ENCODE measurements at regions not wholly inside any gene's neighbourhood (a gene's known extent, or its start where the extent isn't known, plus 50 kb on each side); places are given as distances from the start of the nearest gene placed in this dataset.
A peak's percentile ranks its signal among the peaks of the same experiment; 100 is the strongest.
"Not testable (repeated sequence)": the region's sequence is repeated elsewhere in the genome, so short reads cannot be mapped to it uniquely, and the experiment has no call there.

DNA sequence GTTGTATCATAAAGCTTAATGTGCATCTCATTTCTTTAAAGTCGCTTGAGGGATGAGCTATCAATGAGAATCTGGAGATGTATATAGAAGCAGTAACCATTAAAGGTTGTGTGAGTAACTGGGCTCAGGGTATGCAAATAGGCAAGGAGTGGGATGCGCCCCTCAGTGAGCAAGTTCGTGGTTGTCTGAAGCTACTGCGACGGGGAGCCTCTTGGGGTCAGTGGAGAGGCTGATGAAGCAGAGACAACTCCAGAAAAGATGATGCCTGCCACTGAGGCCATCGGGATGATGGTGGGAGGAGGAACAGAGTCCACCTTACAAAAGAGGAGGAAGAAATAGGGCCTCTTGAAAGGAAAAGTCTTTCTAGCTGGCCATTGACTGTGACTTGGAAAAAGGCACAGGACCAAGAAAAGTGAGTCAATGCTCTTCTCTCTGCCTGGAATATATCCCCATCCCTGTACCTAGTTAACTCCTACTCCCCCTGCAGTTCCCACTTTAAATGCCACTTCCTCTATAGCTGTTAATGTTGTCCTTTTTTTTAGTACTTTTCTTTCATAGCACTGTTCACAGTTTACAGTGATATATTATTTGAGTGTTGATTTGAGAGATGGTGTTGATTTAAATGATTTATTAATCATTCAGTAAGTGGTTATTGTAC, 51.4 kb upstream of the LSM6 start:
- DNase-seq (ENCODE audit: low read depth) = peak; percentile 36

DNA sequence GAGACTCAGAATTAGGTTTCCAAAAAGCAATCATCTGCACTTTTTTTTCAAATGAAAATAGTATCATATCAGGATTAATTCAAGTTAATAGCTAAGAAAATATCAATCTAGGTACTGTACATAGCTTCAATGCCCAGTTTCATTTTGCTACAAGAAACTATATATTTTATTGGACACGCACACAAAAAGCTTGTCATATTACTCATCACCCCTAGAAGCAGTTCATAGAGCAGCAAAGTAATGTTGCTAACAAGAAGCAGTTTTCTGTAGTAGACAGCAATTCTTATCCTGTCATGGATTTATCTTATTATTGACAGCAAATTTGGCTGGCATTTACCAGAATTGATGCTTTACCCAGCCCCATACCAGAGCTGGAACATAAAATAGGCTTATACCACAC, 52.3 kb upstream of the LSM6 start:
- peak; percentile 41 for DNase-seq (ENCODE audit: low read depth)

DNA sequence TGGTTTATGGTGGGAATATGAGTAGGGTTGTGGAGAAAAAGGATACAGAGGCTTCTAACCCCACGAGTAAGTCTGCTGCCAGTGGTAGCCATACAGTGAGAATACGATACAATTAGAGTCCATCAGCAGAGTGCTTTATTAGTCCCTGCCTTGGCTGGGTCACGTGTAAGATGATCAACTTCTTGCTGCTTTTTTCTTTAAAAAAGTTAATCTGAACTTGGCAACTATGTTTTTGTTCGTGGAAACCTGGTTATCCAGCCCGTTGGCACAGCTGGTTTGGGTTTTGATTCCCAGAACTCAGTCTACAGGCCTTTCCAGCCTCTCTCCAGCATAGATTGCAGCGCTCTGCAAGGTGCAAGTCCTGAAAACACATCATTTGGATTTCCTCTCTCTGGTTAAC, 53.1 kb upstream of the LSM6 start:
- DNase-seq (ENCODE audit: low read depth) = no peak

DNA sequence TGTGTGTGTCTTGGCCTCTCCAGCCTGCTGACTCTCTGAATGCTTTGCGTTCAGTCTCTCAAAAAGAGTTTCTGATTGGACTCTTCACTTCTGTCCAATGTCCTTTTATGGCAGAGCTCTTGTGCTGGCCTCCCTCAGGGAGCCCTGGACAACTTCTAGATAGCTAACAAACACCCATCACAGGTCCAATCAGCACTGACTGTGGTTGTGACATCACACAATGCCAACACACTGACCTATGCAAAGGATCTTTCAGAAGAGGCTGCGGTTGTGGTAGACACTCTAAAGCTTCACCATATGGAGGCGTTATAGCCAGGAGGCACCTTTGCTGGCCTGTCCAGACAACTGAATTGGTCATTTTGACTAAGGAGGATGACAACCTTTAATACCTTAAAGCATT, 53.8 kb upstream of the LSM6 start:
- no peak for DNase-seq (ENCODE audit: low read depth)

DNA sequence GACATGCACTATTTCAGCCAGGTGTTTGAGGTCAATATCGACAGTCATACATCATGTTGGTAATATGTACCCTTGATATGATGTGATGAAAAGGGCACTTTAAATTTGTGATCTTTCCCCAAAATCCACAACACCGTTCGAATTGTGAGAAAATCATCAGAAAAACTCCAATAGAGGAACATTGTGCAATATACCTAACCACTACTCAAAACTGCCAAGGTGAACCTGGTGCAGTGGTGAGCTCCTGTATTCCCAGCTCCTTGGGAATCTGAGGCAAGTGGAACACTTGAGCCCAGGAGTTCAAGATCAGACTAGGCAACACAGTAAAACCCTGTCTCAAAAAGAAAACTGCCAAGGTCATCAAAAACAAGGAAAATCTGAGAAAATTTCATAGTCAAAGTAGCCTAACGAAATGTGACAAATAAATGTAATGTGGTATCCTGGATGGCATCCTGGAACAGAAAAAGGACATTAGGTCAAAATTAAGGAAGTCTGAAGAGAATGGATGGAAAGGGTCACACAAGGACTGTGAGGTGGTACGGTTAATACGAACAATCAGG, 55.6 kb upstream of the LSM6 start:
- DNase-seq (ENCODE audit: low read depth) = no peak

DNA sequence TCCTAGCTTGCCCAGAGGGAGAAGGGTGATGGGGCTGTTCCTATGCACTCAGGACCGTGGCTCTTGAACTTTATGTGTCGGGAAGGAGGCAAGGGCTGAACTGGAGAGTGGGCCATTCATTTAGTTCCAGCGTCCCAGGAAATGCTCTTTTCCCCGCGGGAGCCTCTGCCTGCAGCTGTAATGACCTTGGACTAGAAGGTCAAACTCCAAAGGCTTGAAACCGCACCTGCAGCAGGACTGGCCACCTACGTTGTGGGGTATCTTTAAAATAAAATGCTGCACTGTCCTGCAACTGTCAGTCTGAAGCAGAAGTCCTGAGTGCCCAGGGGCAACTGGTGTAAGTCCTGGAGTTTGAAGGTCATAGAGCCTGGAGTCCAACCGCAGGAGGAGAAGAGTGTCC, 61.5 kb upstream of the LSM6 start:
- DNase-seq (ENCODE audit: low read depth) = no peak

DNA sequence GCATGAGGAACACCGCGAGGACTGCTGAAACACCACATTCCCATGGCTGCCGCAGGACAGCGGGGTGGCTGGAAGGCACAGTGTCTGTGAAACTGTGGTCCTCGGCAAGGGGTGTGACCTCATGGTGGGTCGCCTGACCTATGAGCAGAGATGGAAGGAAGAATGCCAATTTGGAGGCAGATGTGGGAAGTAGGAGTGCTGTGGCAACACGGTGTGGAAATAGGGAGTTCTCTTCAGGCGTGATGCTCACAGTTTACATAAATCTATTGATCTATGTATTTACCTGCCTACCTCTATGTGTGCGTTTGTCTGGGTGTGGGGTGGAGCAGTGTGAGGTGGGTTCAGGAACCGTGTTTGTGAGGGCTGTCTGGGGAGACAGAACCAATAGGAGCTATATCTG, 62.3 kb upstream of the LSM6 start:
- no peak for DNase-seq (ENCODE audit: low read depth)

DNA sequence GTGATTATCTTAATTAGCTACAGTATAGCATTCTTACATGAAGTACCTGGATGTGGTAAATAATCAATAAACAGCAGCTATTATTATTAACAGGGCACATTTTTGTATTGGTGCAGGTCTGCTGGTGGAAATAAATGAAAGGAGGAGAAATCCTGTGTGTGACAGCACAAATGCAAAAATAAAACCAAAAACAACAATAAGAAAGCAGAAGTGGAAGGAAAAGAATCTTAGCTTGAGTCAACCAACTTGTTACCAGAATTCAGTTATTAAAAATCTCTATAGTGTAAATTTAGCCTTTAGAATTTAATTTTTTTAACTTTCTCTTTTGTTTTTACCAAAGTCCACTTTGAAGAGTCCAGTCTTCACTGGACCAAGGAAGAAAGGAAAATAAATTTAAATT, 63.1 kb upstream of the LSM6 start:
- no peak for DNase-seq (ENCODE audit: low read depth)

DNA sequence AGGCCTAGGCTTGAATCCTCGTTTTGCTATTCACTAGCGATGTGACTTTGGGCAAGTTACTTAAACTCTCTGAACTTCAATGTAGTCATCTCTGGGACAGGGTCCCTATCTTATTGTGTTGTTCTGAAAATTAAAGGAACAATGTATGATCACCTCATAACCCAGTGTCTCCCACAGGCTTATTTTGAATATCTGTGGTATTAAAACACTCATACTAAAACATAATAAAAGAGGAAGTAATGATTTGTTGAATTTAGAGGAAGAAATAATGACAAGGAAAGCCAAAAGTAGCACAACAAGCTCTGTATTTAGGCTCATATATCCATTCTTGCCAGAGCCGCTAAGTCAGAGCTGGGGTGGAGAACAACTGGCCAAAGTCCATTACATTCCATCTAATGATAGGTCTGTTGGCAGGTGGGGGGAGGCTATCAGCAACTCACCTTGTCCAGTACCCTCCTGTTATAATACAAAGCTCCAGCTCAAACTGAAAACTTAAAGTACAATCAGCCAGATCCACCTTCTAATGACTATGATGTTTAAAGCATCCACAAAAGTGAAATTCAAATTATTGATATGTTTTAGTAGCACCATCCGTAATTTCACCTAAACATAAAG, 64.5 kb upstream of the LSM6 start:
- DNase-seq (ENCODE audit: low read depth) = no peak

DNA sequence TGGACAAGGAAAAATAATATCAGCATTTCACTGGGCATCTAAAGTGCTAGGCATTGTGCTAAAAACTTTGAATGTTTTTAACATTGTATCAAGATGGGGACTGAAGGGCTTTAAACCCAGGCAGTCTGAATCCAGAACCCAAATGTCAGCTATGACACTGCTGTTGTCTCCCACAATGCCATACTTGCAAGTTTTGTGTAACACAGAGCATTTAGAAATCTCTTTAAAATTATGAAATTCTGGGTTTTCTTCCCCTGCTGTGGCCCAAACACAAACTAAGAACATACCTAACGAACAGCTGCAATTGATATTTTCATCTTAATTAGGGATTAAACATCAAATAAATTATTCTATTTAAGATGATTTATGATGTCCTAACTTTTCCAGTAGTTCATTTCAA, 66.8 kb upstream of the LSM6 start:
- no peak for DNase-seq (ENCODE audit: low read depth)

DNA sequence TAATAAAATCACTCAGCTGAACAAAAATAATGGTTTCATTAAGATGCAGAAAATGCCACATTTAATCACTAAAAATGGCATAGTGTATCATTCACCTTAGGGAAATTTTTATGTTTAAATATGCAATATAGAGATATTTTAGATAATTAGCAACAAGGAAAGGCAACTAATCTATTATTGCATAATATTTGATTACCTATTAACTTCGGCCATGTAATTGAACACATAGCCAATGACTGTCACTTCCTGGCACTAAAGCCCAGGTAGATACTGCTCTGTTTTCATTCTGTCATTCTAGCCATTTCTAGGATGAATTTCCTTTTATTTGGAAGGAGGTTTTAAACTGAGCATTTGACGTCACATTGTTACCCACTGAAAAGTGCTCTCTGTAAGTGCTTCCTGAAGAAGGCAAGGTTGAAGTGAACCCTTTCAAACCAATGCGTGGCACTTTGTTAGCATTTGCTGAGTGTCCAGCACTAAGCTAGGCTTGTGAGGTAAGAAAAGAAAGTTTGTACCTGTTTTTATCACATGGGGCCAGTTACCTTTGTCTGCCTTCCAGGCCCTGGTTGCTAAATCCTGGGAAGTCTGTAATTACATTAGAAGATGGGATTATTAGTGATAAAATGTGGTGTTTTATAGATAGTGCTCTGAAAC, 67.8 kb upstream of the LSM6 start:
- DNase-seq (ENCODE audit: low read depth) = no peak

DNA sequence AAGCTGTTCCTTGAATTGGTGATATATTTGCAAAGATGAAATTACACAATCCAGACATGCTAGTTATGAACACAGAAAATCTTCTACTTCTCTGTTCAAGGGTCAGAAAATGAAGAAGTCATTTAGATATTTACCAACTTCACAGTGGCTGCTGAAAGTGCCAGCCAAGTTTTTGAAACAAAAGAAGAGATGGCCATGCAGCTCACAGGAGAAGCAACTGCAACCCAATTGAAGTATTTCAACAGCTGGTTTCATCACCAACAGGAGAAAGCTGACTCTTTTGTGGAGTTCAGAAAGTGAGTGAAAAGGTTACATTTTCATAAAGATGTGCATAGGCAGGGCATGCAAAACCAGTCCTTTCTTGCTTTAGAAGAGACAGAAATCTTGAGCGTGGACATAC, 70.1 kb upstream of the LSM6 start:
- DNase-seq (ENCODE audit: low read depth) = no peak

DNA sequence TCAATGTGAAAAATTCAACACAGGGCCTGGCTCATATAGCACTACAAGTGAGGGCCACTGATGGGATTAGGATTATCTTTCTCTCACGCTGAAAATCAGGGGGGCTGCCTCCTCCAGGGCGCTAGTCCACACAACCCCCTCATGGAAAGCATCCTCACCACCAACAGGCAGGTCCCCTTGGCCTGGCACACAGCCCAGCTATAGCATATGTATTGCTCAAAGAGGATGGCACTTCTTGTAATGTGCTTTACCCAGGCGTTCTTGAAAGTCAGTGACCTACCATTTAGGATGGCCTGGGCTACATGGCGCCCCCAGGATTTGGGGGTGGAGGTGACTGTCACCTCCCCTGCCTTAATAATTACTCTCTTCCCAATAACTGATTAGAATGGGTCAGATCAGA, 71.0 kb upstream of the LSM6 start:
- no peak for DNase-seq (ENCODE audit: low read depth)

DNA sequence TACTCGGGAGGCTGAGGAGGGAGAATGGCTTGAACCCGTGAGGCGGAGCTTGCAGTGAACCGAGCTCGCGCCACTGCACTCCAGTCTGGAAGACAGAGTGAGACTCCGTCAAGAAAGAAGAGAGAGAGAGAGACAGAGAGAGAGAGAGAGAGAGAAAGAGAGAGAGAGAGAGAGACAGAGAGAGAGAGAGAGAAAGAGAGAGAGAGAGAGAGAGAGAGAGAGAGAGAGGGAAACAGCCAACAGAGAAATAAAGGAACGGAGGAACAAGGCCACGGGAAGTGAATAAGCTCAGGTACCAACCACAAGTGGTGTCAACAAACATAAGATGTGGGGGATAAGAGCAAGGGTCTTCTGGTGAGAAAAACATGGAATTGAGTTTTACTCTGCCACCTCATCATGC, 71.5 kb upstream of the LSM6 start:
- DNase-seq (ENCODE audit: low read depth) = not testable (repeated sequence)

DNA sequence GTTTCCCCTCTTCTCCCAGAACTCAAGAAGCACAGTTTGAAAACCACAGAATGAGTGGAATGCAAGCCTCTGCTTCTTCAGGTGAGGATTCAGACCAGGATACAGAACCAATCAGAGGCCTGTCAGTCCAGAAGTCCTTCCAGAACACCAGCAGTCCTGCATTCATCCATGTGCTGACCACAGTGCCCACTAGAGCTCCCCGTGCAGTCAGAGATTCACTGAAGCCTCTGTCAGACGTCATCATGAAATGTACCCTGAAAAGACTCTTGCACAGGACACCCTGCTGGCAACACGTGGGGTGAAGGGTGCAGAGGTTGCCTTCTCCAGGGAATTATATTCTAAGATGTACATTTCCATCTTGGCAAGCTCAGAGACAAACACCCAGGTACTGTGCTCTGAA, 75.9 kb upstream of the LSM6 start:
- no peak for DNase-seq (ENCODE audit: low read depth)

DNA sequence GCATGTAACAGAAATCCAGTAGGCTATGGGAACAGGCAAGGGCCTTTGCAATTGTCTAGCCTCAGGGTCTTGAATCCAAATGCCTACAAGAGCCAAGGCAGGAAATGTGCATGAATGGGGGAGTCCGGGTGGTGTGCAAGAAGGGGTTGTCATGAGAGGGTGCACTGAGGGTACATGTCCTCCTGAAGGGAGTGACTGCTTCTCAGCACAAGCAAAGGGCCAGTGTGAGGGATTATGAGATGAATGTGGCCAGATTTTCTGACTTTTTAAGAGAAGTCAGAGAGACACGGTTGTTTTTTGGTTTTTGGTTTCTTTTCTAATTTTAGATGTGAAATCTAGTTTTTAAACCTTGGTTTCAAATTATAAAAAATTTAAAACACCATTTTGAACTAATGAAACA, 76.5 kb upstream of the LSM6 start:
- DNase-seq (ENCODE audit: low read depth) = no peak

DNA sequence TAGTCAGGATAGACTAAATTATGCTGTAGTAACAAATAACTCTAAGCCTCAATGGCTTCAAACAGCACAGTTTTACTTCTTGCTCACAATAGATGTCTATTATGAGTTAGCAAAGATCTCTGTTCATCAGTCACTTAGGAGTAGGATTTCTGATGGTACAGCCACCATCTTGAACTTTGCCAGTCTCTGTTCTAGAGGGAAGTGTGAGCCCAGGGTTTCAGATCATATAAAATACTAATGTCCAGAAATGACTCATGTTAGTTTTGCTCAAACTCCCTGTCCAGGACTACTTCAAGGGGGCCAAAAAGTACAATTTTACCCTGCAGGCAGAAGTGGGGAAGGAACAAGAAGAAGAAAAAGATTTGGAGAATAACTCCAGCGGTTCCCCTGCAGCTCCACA, 77.1 kb upstream of the LSM6 start:
- DNase-seq (ENCODE audit: low read depth) = no peak

DNA sequence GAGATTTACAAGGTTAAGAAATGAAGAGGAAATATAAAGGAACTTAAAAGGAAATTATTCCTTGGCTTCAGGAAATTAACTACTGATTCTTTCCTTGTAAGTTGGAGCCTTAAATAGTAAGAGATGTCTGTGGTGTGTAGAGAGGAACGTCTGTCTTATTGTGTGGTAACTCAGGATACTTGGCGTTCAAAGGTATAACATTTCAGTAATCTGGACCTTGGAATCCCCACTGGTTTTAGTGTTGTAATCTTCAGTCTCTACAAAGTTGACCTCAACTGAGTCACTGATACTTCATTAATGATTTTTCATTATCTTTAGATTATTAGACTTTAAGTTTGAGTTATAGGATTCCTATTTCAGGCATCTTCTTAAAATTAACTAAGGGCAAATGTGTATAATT, 79.1 kb upstream of the LSM6 start:
- DNase-seq (ENCODE audit: low read depth) = no peak

DNA sequence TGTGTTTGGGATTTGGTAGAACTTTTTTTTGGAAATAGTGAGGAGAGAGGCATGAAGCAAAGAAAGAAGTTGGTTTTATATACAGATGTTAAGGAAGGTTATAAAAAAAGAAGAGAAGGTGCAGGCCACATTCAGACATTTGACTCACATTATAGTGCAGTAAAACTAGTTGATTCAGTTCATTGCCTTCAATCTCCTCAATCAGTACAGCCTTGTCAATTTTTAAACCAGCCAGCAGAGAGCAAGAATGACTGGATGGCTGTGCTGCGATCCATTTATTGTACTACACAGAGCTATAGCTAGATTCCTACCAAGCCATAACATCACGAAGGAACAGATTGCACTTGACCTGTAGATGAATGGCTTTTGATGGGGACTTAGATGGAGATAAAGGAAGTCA, 79.7 kb upstream of the LSM6 start:
- no peak for DNase-seq (ENCODE audit: low read depth)

DNA sequence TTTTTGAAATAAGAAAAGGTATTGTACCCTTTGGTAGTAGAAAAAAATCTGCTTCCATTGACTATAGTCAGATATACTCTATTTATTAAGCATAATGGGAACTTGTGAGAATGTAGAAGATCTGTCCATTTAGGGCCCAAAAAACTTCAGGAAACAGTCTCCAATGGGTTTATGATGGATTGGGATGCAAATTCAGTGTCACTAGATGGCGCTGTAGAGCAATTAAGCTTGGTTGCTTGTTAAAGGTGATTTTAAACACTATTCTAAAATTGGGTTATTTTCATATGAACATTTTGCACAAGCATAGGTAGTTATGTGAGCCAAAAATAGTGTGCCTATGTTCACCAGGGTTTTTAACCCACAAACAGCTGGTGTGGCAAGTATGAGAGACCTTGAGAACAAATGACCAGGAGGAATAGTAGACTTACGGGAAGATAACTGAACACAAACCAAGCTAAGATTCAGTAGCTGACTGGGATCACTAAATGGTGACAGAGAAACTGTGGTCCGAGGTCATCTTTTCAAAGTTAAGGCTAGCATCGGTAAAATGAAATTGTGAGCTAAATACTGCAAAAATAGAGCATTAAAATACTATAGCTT, 80.3 kb upstream of the LSM6 start:
- DNase-seq (ENCODE audit: low read depth) = peak; percentile 70

DNA sequence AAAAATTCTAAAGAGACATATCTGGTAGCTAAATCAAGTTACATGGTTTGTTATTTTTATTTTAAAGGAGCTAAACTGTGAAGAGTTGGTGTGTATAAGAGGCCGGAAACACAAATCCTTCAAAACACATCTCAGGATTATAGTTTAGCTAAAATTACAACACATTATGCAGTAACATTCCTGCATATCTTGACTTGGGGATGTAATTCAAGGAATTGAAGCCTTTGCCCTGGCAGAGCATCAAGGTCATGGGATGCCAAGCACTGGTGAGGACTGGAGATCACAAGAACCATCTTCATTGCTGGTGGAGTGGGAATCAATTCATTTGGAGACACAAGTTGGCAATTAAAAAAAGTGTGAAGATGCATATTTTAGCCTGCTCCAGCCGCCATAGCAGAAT, 86.8 kb upstream of the LSM6 start:
- no peak for DNase-seq (ENCODE audit: low read depth)

DNA sequence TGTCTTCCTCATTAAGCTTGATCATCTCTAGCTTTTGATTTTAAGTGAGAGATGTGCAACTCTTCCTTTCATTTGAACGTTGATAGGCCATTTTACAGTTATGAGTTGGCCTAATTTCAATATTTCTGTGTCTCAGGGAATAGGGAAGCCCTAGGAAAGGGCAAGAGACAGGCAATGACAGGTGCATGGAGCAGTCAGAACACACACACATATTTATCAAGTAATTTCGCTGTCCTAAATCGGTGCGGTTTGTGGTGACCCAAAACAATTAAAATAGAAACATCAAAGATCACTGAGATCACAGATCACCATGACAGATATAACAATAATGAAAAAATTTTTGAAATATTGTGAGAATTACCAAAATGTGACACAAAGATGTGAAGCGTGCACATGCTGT, 87.7 kb upstream of the LSM6 start:
- no peak for DNase-seq (ENCODE audit: low read depth)

DNA sequence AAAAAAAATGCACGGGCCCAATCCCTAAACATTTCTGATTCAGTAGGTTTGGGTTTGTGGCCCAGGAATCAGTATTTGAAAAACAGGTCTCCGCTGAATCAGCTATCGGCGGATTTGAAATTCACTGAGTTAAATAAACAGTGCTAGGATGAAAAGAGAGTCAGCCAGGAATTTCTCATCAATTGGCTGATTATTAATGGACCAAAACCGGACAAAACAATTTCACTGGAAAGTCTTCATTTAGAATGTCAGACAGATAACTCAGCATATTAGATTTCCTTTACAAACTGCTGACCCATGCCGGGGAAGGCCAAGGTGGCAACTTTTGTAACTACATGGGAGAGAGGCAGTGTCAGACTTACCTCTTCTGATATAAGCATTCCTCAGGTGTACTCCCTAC, 99.4 kb upstream of the LSM6 start:
- DNase-seq (ENCODE audit: low read depth) = no peak
